HG03066 (cell line): ENCODE measurements at regions not wholly inside any gene's neighbourhood (a gene's known extent, or its start where the extent isn't known, plus 50 kb on each side); places are given as distances from the start of the nearest gene placed in this dataset.

Source experiments
- ATAC-seq: cut with Tn5 transposase; IDR thresholded peaks from one replicate; pipeline ENCODE4 v1.9.1; 2021; ENCODE audit warnings: low read depth; ENCODE audit not compliant: unreplicated experiment

GRCh38 chr2:236847023-236847422 lies 238.7 kb upstream of the COPS8 start:
- no peak for ATAC-seq

GRCh38 chr2:236847538-236848263 lies 238.0 kb upstream of the COPS8 start:
- ATAC-seq, result no peak

- no peak for ATAC-seq
Observed at GRCh38 chr2:236848501-236848900, 237.2 kb upstream of the COPS8 start.

- ATAC-seq, result no peak
Observed at GRCh38 chr2:236849508-236849907, 236.2 kb upstream of the COPS8 start.

GRCh38 chr2:236849940-236850339 lies 235.7 kb upstream of the COPS8 start:
- ATAC-seq, result no peak

- no peak for ATAC-seq
Observed at GRCh38 chr2:236851187-236851586, 234.5 kb upstream of the COPS8 start.

GRCh38 chr2:236852100-236852976 lies 233.4 kb upstream of the COPS8 start:
- no peak for ATAC-seq

GRCh38 chr2:236852977-236853374 lies 232.7 kb upstream of the COPS8 start:
- ATAC-seq, result no peak

- no peak for ATAC-seq
Observed at GRCh38 chr2:236853585-236854051, 232.1 kb upstream of the COPS8 start.

- ATAC-seq, result no peak
Observed at GRCh38 chr2:236855176-236855865, 230.4 kb upstream of the COPS8 start.

GRCh38 chr2:236855866-236856847 lies 229.5 kb upstream of the COPS8 start:
- ATAC-seq, result no peak

- no peak for ATAC-seq
Observed at GRCh38 chr2:236856848-236857235, 228.8 kb upstream of the COPS8 start.

- no peak for ATAC-seq
Observed at GRCh38 chr2:236857246-236857645, 228.4 kb upstream of the COPS8 start.

- ATAC-seq, result no peak
Observed at GRCh38 chr2:236857781-236858180, 227.9 kb upstream of the COPS8 start.

- ATAC-seq, result no peak
Observed at GRCh38 chr2:236858661-236859060, 227.0 kb upstream of the COPS8 start.

- no peak for ATAC-seq
Observed at GRCh38 chr2:236859908-236860307, 225.8 kb upstream of the COPS8 start.

- ATAC-seq, result no peak
Observed at GRCh38 chr2:236861196-236861875, 224.4 kb upstream of the COPS8 start.

- ATAC-seq, result no peak
Observed at GRCh38 chr2:236861944-236862343, 223.7 kb upstream of the COPS8 start.

GRCh38 chr2:236862526-236862925 lies 223.2 kb upstream of the COPS8 start:
- no peak for ATAC-seq
